ENCODE measurements at regions not wholly inside any gene's neighbourhood (a gene's known extent, or its start where the extent isn't known, plus 50 kb on each side); places are given as distances from the start of the nearest gene placed in this dataset.

GRCh38 chr20:40424695-40425094 is 264.3 kb downstream of the MAFB start:
- TF ChIP-seq CTCF (IDR thresholded peaks at IDR 0.05; ENCODE audit: low read length) (no peak), EZH2 (IDR thresholded peaks at IDR 0.05; ENCODE audit: borderline replicate concordance, low read length) (no peak)
